Left lung (tissue), 4 donors: ENCODE measurements at regions not wholly inside any gene's neighbourhood (a gene's known extent, or its start where the extent isn't known, plus 50 kb on each side); places are given as distances from the start of the nearest gene placed in this dataset.

Source experiments
- ATAC-seq: fragments of 200-7000 bp; cut with Tn5 transposase; one replicate; pipeline ENCODE4 v1.9.1; 2020; ENCODE audit warnings: moderate library complexity
- DNase-seq, 4 donors: peaks; one replicate each; pipeline ENCODE4 v3.0.0-alpha.2; 2013 to 2020
- H3K27ac ChIP-seq, 2 donors: fragments of 200-600 bp; sonication (generic) in 1 of 2; one replicate each; pipeline versions ENCODE4 v1.5.0 to v1.8.0; 2020 to 2021
- H3K27me3 ChIP-seq, 2 donors: fragments of 200-600 bp; sonication (generic) in 1 of 2; one replicate each; pipeline versions ENCODE4 v1.5.0 to v1.8.0; 2020 to 2021
- H3K36me3 ChIP-seq, 2 donors: fragments of 200-600 bp; sonication (generic) in 1 of 2; one replicate each; pipeline versions ENCODE4 v1.5.0 to v1.8.0; 2020 to 2021
- H3K4me1 ChIP-seq, 2 donors: fragments of 200-600 bp; one replicate each; pipeline ENCODE4 v1.8.0; 2021
- H3K4me3 ChIP-seq, 2 donors: fragments of 200-600 bp; sonication (generic) in 1 of 2; one replicate each; pipeline versions ENCODE4 v1.5.0 to v1.8.0; 2020 to 2021; ENCODE audit warnings: mild to moderate bottlenecking in 1 of 2
- H3K9me3 ChIP-seq, 2 donors: fragments of 200-600 bp; sonication (generic) in 1 of 2; one replicate each; pipeline versions ENCODE4 v1.5.0 to v1.8.0; 2020 to 2021
- intact Hi-C, 2 donors: fragments of 100-400 bp; cut with DNase I; formaldehyde crosslinking; loops; one replicate each; pipeline versions ENCODE4 v1.11.2 to v1.14.2; 2022
- TF ChIP-seq, protein P1 (sequence below), 2 donors: fragments of 200-600 bp; sonication (generic) in 1 of 2; IDR thresholded peaks; one replicate each; pipeline versions ENCODE4 v1.5.0 to v1.8.0; 2021; ENCODE audit warnings: antibody characterized with exemption in 2 of 2
- donor health status: DM: no; HTN: yes; CAD: no.
- donor health status: DM: no; HTN: no; CAD: no.

GRCh38 chr11:35085531-35086165 lies 53.3 kb upstream of the CD44 start:
- DNase-seq (no peak), ATAC-seq (no peak)
- H3K27ac ChIP-seq, result no peak overlapping the region
- H3K36me3 ChIP-seq, result no peaks in the 10 kb centered on the region
- H3K4me3 ChIP-seq, result no peak overlapping the region
- intact Hi-C loops, result no loop called here
- H3K4me1 ChIP-seq, result peaks cover 22 to 48% of the 10 kb centered on the region in 2 donors
- H3K9me3 ChIP-seq, result no peaks in the 10 kb centered on the region
- no peaks in the 10 kb centered on the region for H3K27me3 ChIP-seq
- TF ChIP-seq, protein P1, sequence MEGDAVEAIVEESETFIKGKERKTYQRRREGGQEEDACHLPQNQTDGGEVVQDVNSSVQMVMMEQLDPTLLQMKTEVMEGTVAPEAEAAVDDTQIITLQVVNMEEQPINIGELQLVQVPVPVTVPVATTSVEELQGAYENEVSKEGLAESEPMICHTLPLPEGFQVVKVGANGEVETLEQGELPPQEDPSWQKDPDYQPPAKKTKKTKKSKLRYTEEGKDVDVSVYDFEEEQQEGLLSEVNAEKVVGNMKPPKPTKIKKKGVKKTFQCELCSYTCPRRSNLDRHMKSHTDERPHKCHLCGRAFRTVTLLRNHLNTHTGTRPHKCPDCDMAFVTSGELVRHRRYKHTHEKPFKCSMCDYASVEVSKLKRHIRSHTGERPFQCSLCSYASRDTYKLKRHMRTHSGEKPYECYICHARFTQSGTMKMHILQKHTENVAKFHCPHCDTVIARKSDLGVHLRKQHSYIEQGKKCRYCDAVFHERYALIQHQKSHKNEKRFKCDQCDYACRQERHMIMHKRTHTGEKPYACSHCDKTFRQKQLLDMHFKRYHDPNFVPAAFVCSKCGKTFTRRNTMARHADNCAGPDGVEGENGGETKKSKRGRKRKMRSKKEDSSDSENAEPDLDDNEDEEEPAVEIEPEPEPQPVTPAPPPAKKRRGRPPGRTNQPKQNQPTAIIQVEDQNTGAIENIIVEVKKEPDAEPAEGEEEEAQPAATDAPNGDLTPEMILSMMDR (IDR thresholded peaks at IDR 0.05), result no peak

DNA sequence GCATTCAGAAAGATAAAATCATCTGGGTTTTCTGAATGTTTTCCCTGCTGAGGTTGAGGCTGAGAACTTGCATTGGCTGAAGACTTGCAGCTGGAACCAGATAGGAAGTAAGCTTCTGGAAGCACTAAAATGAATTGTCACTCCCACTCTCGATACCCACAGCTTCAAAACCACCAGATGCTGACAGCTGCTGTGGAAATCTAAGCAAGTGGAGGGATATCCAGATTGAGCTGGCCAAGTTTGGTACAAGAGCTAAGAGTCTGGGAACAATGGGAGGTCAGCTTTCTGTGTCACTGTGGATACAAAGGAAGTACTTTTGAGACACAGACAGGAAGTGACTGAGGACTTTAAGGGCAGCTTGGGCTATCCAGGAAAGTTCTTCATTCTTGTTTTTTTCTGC lies 51.3 kb upstream of the CD44 start:
- no peaks in the 10 kb centered on the region for H3K9me3 ChIP-seq
- H3K4me3 ChIP-seq, result no peak overlapping the region
- DNase-seq, result peak in 2 of 4 donors; percentile 84 to 94
- peak overlapping the region; percentile 41 to 59 for H3K27ac ChIP-seq
- no peaks in the 10 kb centered on the region for H3K27me3 ChIP-seq
- peak; percentile 14 for ATAC-seq
- TF ChIP-seq, protein P1 (IDR thresholded peaks at IDR 0.05), result no peak
- H3K36me3 ChIP-seq, result no peaks in the 10 kb centered on the region
- intact Hi-C loops, result no loop called here
- H3K4me1 ChIP-seq, result peaks cover 15 to 37% of the 10 kb centered on the region in 2 donors

- H3K27me3 ChIP-seq, result no peaks in the 10 kb centered on the region
- ATAC-seq, result no peak
- TF ChIP-seq, protein P1 (IDR thresholded peaks at IDR 0.05), result no peak
- intact Hi-C loops, result no loop called here
- H3K36me3 ChIP-seq, result no peaks in the 10 kb centered on the region
- peak in 1 of 4 donors; percentile 30 for DNase-seq
- H3K4me1 ChIP-seq, result peaks cover 9 to 32% of the 10 kb centered on the region in 2 donors
- peak overlapping the region; percentile 41 to 59 for H3K27ac ChIP-seq
- H3K4me3 ChIP-seq, result no peak overlapping the region
- H3K9me3 ChIP-seq, result no peaks in the 10 kb centered on the region
These were observed 50.7 kb upstream of the CD44 start for GRCh38 chr11:35088226-35088625.

GRCh38 chr11:35088676-35089075 lies 50.3 kb upstream of the CD44 start:
- TF ChIP-seq, protein P1 (IDR thresholded peaks at IDR 0.05), result no peak
- DNase-seq (no peak), ATAC-seq (no peak)
- intact Hi-C loops, result no loop called here
- H3K4me1 ChIP-seq, result peaks cover 6 to 27% of the 10 kb centered on the region in 2 donors
- H3K9me3 ChIP-seq, result no peaks in the 10 kb centered on the region
- H3K27me3 ChIP-seq, result no peaks in the 10 kb centered on the region
- H3K36me3 ChIP-seq, result no peaks in the 10 kb centered on the region
- no peak overlapping the region for H3K4me3 ChIP-seq
- H3K27ac ChIP-seq, result no peak overlapping the region
